ENCODE measurements at regions not wholly inside any gene's neighbourhood (a gene's known extent, or its start where the extent isn't known, plus 50 kb on each side); places are given as distances from the start of the nearest gene placed in this dataset.

DNA sequence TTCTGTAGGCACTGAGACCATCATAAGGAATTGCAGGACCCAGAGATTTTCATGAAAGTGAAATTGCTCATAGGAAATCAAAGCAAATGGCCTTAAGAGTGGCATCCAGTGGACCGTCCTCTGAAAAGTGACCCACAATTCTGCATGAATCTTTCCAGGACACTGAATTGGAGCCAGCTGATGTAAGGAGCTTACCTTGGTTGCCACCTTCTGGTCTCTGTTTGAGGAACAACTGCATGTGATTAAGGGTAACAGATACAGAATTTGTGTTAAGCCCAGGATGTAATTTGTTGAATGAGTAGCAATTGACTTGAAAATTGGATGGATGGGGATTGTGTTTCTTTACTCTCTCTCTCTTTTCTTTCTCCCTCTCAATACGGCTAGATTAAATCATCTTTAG is 49.9 kb upstream of the GAS1 start:
- H3K9me3 Mint-ChIP-seq = no peaks in the 10 kb centered on the region
- intact Hi-C loops (cut with micrococcal nuclease) = no loop called here
- no peak for ATAC-seq
- H3K4me3 Mint-ChIP-seq = no peak overlapping the region
- H3K27me3 Mint-ChIP-seq = peaks cover 20% of the 10 kb centered on the region
- ChIA-PET CTCF (no interaction called here), POLR2A (interaction anchor here (0.6 kb wide), 1 partner anchor 49 kb away, joined by 3 read pairs; no protein-coding TSS in a partner anchor)
- DNase-seq = no peak
- no peak overlapping the region for H3K27ac Mint-ChIP-seq
- H3K36me3 Mint-ChIP-seq (ENCODE audit: low read depth) = no peaks in the 10 kb centered on the region
- TF ChIP-seq, protein P1, sequence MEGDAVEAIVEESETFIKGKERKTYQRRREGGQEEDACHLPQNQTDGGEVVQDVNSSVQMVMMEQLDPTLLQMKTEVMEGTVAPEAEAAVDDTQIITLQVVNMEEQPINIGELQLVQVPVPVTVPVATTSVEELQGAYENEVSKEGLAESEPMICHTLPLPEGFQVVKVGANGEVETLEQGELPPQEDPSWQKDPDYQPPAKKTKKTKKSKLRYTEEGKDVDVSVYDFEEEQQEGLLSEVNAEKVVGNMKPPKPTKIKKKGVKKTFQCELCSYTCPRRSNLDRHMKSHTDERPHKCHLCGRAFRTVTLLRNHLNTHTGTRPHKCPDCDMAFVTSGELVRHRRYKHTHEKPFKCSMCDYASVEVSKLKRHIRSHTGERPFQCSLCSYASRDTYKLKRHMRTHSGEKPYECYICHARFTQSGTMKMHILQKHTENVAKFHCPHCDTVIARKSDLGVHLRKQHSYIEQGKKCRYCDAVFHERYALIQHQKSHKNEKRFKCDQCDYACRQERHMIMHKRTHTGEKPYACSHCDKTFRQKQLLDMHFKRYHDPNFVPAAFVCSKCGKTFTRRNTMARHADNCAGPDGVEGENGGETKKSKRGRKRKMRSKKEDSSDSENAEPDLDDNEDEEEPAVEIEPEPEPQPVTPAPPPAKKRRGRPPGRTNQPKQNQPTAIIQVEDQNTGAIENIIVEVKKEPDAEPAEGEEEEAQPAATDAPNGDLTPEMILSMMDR (IDR thresholded peaks at IDR 0.05) = no peak
- H3K4me1 Mint-ChIP-seq (ENCODE audit: low read depth) = no peaks in the 10 kb centered on the region

DNA sequence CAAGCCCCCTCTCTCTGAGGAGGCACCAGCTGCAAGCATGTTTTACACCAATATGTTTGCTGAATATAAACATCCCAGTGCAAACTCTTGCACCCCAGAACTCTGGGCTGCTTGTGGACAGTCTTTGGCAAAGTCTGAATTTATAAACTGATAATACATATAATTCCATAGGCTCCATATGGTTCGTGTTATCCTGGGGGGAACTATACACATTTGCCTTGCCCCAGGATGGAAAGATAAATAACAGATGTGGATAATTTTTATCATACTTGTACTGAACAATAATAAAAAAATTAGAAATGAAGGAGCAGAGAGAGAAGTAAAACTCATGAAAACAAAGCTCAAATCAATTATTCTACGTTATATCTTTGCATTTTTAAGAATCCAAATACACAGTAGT is 50.6 kb upstream of the GAS1 start:
- Mint-ChIP-seq H3K9me3 (no peaks in the 10 kb centered on the region), H3K27ac (no peak overlapping the region), H3K4me1 (ENCODE audit: low read depth) (no peaks in the 10 kb centered on the region), H3K36me3 (ENCODE audit: low read depth) (no peaks in the 10 kb centered on the region), H3K27me3 (peaks cover 17% of the 10 kb centered on the region), H3K4me3 (no peak overlapping the region)
- ChIA-PET POLR2A (no interaction called here), CTCF (no interaction called here)
- DNase-seq = no peak
- TF ChIP-seq, protein P1 (IDR thresholded peaks at IDR 0.05) = no peak
- intact Hi-C loops (cut with micrococcal nuclease) = no loop called here
- ATAC-seq = no peak

DNA sequence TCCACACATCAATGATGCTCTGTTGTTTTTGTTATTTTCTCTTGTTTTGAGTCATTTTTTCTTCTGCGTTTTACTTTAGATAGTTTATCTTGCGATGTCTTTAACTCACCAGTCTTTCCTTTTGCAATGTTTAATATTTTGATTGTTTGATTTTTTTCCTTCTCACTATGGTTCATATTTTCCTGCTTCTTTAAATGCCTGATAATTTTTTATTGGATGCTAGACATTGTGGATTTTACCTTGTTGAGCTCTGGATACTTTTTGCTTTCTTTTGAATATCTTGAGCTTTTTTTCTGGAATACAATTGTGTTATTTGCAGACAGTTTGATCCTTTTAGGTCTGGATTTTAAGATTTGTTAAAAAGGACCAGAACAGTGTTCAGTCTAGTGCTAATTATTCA is 55.2 kb upstream of the GAS1 start:
- Mint-ChIP-seq H3K4me1 (ENCODE audit: low read depth) (no peaks in the 10 kb centered on the region), H3K36me3 (ENCODE audit: low read depth) (no peaks in the 10 kb centered on the region), H3K4me3 (no peak overlapping the region), H3K27me3 (peaks cover 15% of the 10 kb centered on the region), H3K9me3 (no peaks in the 10 kb centered on the region), H3K27ac (no peak overlapping the region)
- DNase-seq = no peak
- TF ChIP-seq, protein P1 (IDR thresholded peaks at IDR 0.05) = no peak
- ATAC-seq = no peak
- ChIA-PET CTCF (no interaction called here), POLR2A (no interaction called here)
- intact Hi-C loops (cut with micrococcal nuclease) = no loop called here

DNA sequence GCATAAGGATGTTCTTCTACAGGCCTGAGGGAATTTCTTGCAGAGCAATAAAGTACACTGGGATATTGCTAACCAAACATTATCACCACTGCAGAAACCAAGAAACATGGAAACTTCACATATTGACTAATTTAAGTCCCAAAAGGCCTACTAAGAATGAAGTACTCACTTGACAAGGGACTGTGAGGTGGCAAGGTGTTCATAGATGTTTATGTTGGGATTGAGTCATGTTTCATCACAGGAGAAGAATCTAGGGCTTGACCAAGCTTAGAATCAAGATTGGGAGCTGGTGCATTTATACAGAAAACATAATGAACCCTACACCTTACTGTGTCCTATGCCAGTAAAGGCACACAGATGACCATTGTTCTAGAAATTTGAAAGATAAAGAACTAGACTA is 56.7 kb upstream of the GAS1 start:
- Mint-ChIP-seq H3K4me3 (no peak overlapping the region), H3K27me3 (peaks cover 13% of the 10 kb centered on the region), H3K4me1 (ENCODE audit: low read depth) (no peaks in the 10 kb centered on the region), H3K27ac (no peak overlapping the region), H3K9me3 (no peaks in the 10 kb centered on the region), H3K36me3 (ENCODE audit: low read depth) (no peaks in the 10 kb centered on the region)
- DNase-seq = no peak
- POLR2A ChIA-PET = no interaction called here
- TF ChIP-seq, protein P1 (IDR thresholded peaks at IDR 0.05) = no peak
- intact Hi-C loops (cut with micrococcal nuclease) = no loop called here
- no peak for ATAC-seq
- CTCF ChIA-PET = no interaction called here

DNA sequence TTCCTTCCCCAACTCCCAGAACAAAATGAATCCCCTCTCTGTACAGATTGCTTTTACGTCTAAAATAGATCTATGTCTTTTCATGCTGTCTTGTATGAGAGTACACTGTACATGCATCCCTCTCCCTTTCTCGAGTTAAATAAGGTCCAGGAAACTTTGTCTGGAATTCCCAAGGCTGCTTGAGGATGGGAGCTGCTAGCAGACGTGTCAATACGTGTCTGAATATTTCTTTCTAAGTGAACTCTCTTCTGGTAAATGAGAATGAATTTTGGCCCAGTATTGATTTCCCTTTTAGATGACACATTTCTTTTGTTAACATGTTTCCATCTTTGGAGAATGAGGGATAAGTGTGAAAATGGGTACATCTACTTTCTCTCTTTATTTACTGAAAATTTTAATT is 59.6 kb upstream of the GAS1 start:
- Mint-ChIP-seq H3K9me3 (no peaks in the 10 kb centered on the region), H3K36me3 (ENCODE audit: low read depth) (no peaks in the 10 kb centered on the region), H3K4me1 (ENCODE audit: low read depth) (no peaks in the 10 kb centered on the region), H3K27ac (no peak overlapping the region), H3K27me3 (peaks cover 16% of the 10 kb centered on the region), H3K4me3 (no peak overlapping the region)
- ChIA-PET POLR2A (no interaction called here), CTCF (no interaction called here)
- intact Hi-C loops (cut with micrococcal nuclease) = no loop called here
- no peak for DNase-seq
- TF ChIP-seq, protein P1 (IDR thresholded peaks at IDR 0.05) = no peak
- ATAC-seq = no peak

All from activated CD8-positive, alpha-beta T cell treated with anti-CD3 and anti-CD28 coated beads for 36 hours (primary cell).